ENCODE measurements at regions not wholly inside any gene's neighbourhood (a gene's known extent, or its start where the extent isn't known, plus 50 kb on each side); places are given as distances from the start of the nearest gene placed in this dataset.

DNA sequence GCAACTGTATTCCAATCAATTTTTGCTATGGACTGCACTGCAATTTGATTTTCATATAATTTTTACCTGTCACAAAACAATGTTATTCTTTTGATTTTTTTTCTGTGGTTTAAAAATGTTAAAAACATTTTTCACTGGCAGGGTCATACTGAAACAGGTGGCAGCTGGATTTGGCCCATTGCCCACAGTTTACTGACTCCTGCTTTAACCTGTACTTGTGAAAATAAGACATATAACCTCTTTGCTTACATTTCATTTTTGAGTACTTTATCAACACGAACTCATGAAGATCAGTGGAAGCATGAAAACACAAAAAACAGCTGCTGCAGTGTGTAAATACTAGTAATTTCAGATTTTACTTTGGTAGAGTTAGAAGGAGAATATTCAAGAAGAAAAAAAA is 313.1 kb downstream of the WDR72 start:
- DNase-seq (ENCODE audit: low read depth, low spot score): no peak
- CTCF ChIA-PET: no interaction called here
- H2AFZ ChIP-seq (ENCODE audit: low read depth, low read length, poor library complexity, severe bottlenecking): no peak overlapping the region
- no peak for TF ChIP-seq SP1 (IDR thresholded peaks at IDR 0.05; ENCODE audit: low read depth)
- TF ChIP-seq, protein P1, sequence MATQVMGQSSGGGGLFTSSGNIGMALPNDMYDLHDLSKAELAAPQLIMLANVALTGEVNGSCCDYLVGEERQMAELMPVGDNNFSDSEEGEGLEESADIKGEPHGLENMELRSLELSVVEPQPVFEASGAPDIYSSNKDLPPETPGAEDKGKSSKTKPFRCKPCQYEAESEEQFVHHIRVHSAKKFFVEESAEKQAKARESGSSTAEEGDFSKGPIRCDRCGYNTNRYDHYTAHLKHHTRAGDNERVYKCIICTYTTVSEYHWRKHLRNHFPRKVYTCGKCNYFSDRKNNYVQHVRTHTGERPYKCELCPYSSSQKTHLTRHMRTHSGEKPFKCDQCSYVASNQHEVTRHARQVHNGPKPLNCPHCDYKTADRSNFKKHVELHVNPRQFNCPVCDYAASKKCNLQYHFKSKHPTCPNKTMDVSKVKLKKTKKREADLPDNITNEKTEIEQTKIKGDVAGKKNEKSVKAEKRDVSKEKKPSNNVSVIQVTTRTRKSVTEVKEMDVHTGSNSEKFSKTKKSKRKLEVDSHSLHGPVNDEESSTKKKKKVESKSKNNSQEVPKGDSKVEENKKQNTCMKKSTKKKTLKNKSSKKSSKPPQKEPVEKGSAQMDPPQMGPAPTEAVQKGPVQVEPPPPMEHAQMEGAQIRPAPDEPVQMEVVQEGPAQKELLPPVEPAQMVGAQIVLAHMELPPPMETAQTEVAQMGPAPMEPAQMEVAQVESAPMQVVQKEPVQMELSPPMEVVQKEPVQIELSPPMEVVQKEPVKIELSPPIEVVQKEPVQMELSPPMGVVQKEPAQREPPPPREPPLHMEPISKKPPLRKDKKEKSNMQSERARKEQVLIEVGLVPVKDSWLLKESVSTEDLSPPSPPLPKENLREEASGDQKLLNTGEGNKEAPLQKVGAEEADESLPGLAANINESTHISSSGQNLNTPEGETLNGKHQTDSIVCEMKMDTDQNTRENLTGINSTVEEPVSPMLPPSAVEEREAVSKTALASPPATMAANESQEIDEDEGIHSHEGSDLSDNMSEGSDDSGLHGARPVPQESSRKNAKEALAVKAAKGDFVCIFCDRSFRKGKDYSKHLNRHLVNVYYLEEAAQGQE (IDR thresholded peaks at IDR 0.05; ENCODE audit: low read depth): no peak
- no peak for TF ChIP-seq SIN3A (IDR thresholded peaks at IDR 0.05; ENCODE audit: low read depth)
- no peak for TF ChIP-seq POLR2A (IDR thresholded peaks at IDR 0.05; ENCODE audit: borderline replicate concordance, extremely low read depth, insufficient read depth, insufficient read length)
- TF ChIP-seq FOSL1 (IDR thresholded peaks at IDR 0.05; ENCODE audit: low read depth): no peak
- TF ChIP-seq EZH2 (IDR thresholded peaks at IDR 0.05): no peak
- TF ChIP-seq, protein P2, sequence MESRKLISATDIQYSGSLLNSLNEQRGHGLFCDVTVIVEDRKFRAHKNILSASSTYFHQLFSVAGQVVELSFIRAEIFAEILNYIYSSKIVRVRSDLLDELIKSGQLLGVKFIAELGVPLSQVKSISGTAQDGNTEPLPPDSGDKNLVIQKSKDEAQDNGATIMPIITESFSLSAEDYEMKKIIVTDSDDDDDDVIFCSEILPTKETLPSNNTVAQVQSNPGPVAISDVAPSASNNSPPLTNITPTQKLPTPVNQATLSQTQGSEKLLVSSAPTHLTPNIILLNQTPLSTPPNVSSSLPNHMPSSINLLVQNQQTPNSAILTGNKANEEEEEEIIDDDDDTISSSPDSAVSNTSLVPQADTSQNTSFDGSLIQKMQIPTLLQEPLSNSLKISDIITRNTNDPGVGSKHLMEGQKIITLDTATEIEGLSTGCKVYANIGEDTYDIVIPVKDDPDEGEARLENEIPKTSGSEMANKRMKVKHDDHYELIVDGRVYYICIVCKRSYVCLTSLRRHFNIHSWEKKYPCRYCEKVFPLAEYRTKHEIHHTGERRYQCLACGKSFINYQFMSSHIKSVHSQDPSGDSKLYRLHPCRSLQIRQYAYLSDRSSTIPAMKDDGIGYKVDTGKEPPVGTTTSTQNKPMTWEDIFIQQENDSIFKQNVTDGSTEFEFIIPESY (IDR thresholded peaks at IDR 0.05; ENCODE audit: extremely low read depth, insufficient replicate concordance, low read length): no peak
- no peak for TF ChIP-seq POLR2AphosphoS5 (IDR thresholded peaks at IDR 0.05; ENCODE audit: low read depth, low read length)
- no peak for TF ChIP-seq EGR1 (IDR thresholded peaks at IDR 0.05; ENCODE audit: low read depth)
- H4K20me1 ChIP-seq (ENCODE audit: insufficient read depth): no peaks in the 10 kb centered on the region
- H3K27ac ChIP-seq (ENCODE audit: low read depth, low read length): no peak overlapping the region
- H3K4me3 ChIP-seq (replicated peaks in 1 of 2; ENCODE audit: low read depth in 1 of 2, low read length in 2 of 2): no peak overlapping the region
- RAD21 ChIA-PET (ENCODE audit: low non-redundant PET in 1 of 2, low total read pairs in 2 of 2, uncharacterized antibody in 2 of 2, unreplicated experiment in 2 of 2): no interaction called here
- POLR2A ChIA-PET: no interaction called here
- no peak for ATAC-seq
- H3K9ac ChIP-seq (ENCODE audit: low read length): no peak overlapping the region
- intact Hi-C loops (cut with micrococcal nuclease): no loop called here
- H3K4me2 ChIP-seq (ENCODE audit: low read length): no peak overlapping the region
- peaks cover 8% of the 10 kb centered on the region for H3K27me3 ChIP-seq (ENCODE audit: insufficient read depth, low read length)
- H3K9me2 ChIP-seq (ENCODE audit: insufficient read depth): no peaks in the 10 kb centered on the region
- no peaks in the 10 kb centered on the region for H3K9me3 ChIP-seq (ENCODE audit: control insufficient read depth in 1 of 2, insufficient read depth in 1 of 2, low read depth in 1 of 2, low read length in 2 of 2)
- no TSS peak for BruUV-seq (replicated peaks)
- no peaks in the 10 kb centered on the region for H3K79me2 ChIP-seq (ENCODE audit: insufficient read depth, low read length)
- H3K4me1 ChIP-seq (ENCODE audit: control insufficient read depth in 1 of 2, insufficient read depth in 2 of 2, low read length in 2 of 2): no peaks in the 10 kb centered on the region
- H3K36me3 ChIP-seq (ENCODE audit: control insufficient read depth in 1 of 2, insufficient read depth in 2 of 2, low read length in 2 of 2): no peaks in the 10 kb centered on the region
